ENCODE measurements at regions not wholly inside any gene's neighbourhood (a gene's known extent, or its start where the extent isn't known, plus 50 kb on each side); places are given as distances from the start of the nearest gene placed in this dataset.
A peak's percentile ranks its signal among the peaks of the same experiment; 100 is the strongest.

DNA sequence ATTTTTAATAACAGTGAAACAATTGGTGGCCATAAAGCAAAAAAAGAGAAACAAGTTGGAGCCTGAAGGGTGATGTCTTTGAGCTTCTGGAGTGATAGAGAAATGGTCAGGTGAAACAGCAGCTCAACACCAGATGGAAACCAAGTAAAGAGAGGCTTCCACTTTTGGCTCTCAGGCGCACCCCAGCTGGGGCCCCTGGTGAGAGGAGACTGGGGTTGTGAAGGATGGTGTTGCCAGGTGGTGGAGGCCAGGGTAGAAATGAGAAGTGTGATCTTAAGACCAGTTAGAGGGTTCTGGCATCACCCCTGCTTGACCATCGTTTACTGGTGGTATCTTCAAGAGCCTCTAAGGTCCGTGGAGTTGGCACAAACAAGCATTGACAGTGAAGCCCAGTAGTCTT lies 126.0 kb upstream of the AKIRIN2 start:
- no peak overlapping the region for H3K9ac ChIP-seq (ENCODE audit: low read depth, low read length, poor library complexity)
- no peaks in the 10 kb centered on the region for H3K4me1 ChIP-seq (ENCODE audit: control insufficient read depth in 2 of 2, insufficient read depth in 1 of 2, low read depth in 1 of 2, low read length in 2 of 2)
- no peak overlapping the region for H3K27ac ChIP-seq (replicated peaks; ENCODE audit: low read length)
- H3K18ac ChIP-seq (ENCODE audit: low read length): no peak overlapping the region
- H3K4me2 ChIP-seq (ENCODE audit: insufficient read depth, low read length, poor library complexity, severe bottlenecking): no peak overlapping the region
- H4K91ac ChIP-seq (ENCODE audit: low read depth, low read length, poor library complexity): no peak overlapping the region
- H2BK5ac ChIP-seq (ENCODE audit: low read length): no peak overlapping the region
- H2AK5ac ChIP-seq (ENCODE audit: low read depth, low read length): no peak overlapping the region
- H2BK120ac ChIP-seq (ENCODE audit: low read depth, low read length): no peak overlapping the region
- no peak overlapping the region for H3K23ac ChIP-seq (ENCODE audit: low read depth, low read length, poor library complexity)
- H4K8ac ChIP-seq (ENCODE audit: low read depth, low read length): no peak overlapping the region
- H3K27me3 ChIP-seq (ENCODE audit: control insufficient read depth in 3 of 3, insufficient read depth in 3 of 3, low read depth in 1 of 3, low read length in 3 of 3): no peaks in the 10 kb centered on the region
- no peak for DNase-seq (ENCODE audit: low spot score)
- no peak overlapping the region for H3K14ac ChIP-seq (ENCODE audit: low read length)
- no peak overlapping the region for H3K4me3 ChIP-seq (ENCODE audit: low read length in 2 of 2)
- no peaks in the 10 kb centered on the region for H3K36me3 ChIP-seq (replicated peaks in 1 of 2; ENCODE audit: control insufficient read depth in 2 of 2, insufficient read depth in 2 of 2, low read length in 2 of 2)
- peak overlapping the region; percentile 42 for H3K4ac ChIP-seq (ENCODE audit: low read length)
- no peaks in the 10 kb centered on the region for H3K9me3 ChIP-seq (replicated peaks in 1 of 2; ENCODE audit: control insufficient read depth in 2 of 2, insufficient read depth in 1 of 2, low read depth in 1 of 2, low read length in 2 of 2)
- H2AFZ ChIP-seq (ENCODE audit: low read length): no peak overlapping the region
- no peak overlapping the region for H2BK15ac ChIP-seq (ENCODE audit: low read length)
- WGBS, 2 donors (ENCODE audit: extremely low coverage in 2 of 2, insufficient read length in 2 of 2, insufficient replicate concordance in 1 of 2): no CpG with 5 or more reads among the region's 3 CpGs
- no peaks in the 10 kb centered on the region for H3K79me1 ChIP-seq (ENCODE audit: low read depth, low read length)
- no peak overlapping the region for H2BK12ac ChIP-seq (ENCODE audit: low read length)

DNA sequence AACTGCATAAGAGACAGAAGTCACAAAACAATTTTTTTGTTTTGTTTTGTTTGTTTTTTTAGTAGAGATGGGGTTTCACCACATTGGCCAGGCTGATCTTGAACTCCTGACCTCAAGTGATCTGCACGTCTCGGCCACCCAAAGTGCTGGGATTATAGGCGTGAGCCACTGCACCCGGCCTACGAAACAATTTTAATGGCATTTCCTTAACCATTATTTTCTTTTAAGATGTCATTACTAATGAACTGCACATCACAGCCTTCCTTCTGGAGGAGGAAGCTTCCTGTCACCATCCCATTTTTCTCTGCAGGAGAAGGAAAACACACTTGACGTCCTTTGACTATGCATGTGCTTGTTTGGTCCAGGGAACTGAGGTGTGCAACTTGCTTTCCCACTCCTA lies 125.3 kb upstream of the AKIRIN2 start:
- no peak overlapping the region for H4K91ac ChIP-seq (ENCODE audit: low read depth, low read length, poor library complexity)
- DNase-seq (ENCODE audit: low spot score): no peak
- WGBS, 2 donors (ENCODE audit: extremely low coverage in 2 of 2, insufficient read length in 2 of 2, insufficient replicate concordance in 1 of 2): no CpG with 5 or more reads among the region's 6 CpGs
- no peaks in the 10 kb centered on the region for H3K27me3 ChIP-seq (ENCODE audit: control insufficient read depth in 3 of 3, insufficient read depth in 3 of 3, low read depth in 1 of 3, low read length in 3 of 3)
- no peaks in the 10 kb centered on the region for H3K4me1 ChIP-seq (ENCODE audit: control insufficient read depth in 2 of 2, insufficient read depth in 1 of 2, low read depth in 1 of 2, low read length in 2 of 2)
- H3K9ac ChIP-seq (ENCODE audit: low read depth, low read length, poor library complexity): no peak overlapping the region
- no peak overlapping the region for H4K8ac ChIP-seq (ENCODE audit: low read depth, low read length)
- H3K4me3 ChIP-seq (ENCODE audit: low read length in 2 of 2): no peak overlapping the region
- no peak overlapping the region for H2AFZ ChIP-seq (ENCODE audit: low read length)
- H2BK15ac ChIP-seq (ENCODE audit: low read length): no peak overlapping the region
- H3K9me3 ChIP-seq (replicated peaks in 1 of 2; ENCODE audit: control insufficient read depth in 2 of 2, insufficient read depth in 1 of 2, low read depth in 1 of 2, low read length in 2 of 2): no peaks in the 10 kb centered on the region
- no peaks in the 10 kb centered on the region for H3K79me1 ChIP-seq (ENCODE audit: low read depth, low read length)
- no peak overlapping the region for H2BK12ac ChIP-seq (ENCODE audit: low read length)
- H3K18ac ChIP-seq (ENCODE audit: low read length): no peak overlapping the region
- no peak overlapping the region for H3K4ac ChIP-seq (ENCODE audit: low read length)
- H3K23ac ChIP-seq (ENCODE audit: low read depth, low read length, poor library complexity): no peak overlapping the region
- H3K27ac ChIP-seq (replicated peaks; ENCODE audit: low read length): no peak overlapping the region
- H2BK120ac ChIP-seq (ENCODE audit: low read depth, low read length): no peak overlapping the region
- H2BK5ac ChIP-seq (ENCODE audit: low read length): no peak overlapping the region
- no peak overlapping the region for H3K4me2 ChIP-seq (ENCODE audit: insufficient read depth, low read length, poor library complexity, severe bottlenecking)
- no peaks in the 10 kb centered on the region for H3K36me3 ChIP-seq (replicated peaks in 1 of 2; ENCODE audit: control insufficient read depth in 2 of 2, insufficient read depth in 2 of 2, low read length in 2 of 2)
- H3K14ac ChIP-seq (ENCODE audit: low read length): no peak overlapping the region
- H2AK5ac ChIP-seq (ENCODE audit: low read depth, low read length): no peak overlapping the region

DNA sequence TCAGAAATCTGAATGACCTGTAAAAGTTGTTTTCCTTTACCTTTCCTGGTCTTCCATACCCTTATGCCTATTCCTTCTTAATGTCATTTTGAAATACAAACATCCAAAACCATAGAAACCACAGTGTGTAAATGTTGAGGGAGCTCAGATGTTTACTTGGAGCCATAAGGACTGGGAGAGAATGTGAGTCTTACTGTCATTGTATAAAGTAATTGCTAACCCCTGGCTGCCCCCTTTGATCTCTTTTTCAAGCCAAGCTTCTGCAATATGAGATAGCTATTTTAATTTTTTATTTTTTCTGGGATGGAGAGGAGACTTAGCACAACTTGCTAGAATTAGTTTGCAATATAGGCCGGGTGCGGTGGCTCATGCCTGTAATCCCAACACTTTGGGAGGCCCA lies 124.4 kb upstream of the AKIRIN2 start:
- no peaks in the 10 kb centered on the region for H3K36me3 ChIP-seq (replicated peaks in 1 of 2; ENCODE audit: control insufficient read depth in 2 of 2, insufficient read depth in 2 of 2, low read length in 2 of 2)
- no peaks in the 10 kb centered on the region for H3K79me1 ChIP-seq (ENCODE audit: low read depth, low read length)
- H2BK120ac ChIP-seq (ENCODE audit: low read depth, low read length): no peak overlapping the region
- no CpG with 5 or more reads among the region's 2 CpGs for WGBS, 2 donors (ENCODE audit: extremely low coverage in 2 of 2, insufficient read length in 2 of 2, insufficient replicate concordance in 1 of 2)
- no peak for DNase-seq (ENCODE audit: low spot score)
- H2AFZ ChIP-seq (ENCODE audit: low read length): no peak overlapping the region
- no peak overlapping the region for H2BK5ac ChIP-seq (ENCODE audit: low read length)
- H3K9me3 ChIP-seq (replicated peaks in 1 of 2; ENCODE audit: control insufficient read depth in 2 of 2, insufficient read depth in 1 of 2, low read depth in 1 of 2, low read length in 2 of 2): no peaks in the 10 kb centered on the region
- H3K23ac ChIP-seq (ENCODE audit: low read depth, low read length, poor library complexity): no peak overlapping the region
- H3K14ac ChIP-seq (ENCODE audit: low read length): no peak overlapping the region
- no peak overlapping the region for H2BK15ac ChIP-seq (ENCODE audit: low read length)
- no peaks in the 10 kb centered on the region for H3K4me1 ChIP-seq (ENCODE audit: control insufficient read depth in 2 of 2, insufficient read depth in 1 of 2, low read depth in 1 of 2, low read length in 2 of 2)
- no peak overlapping the region for H3K4me2 ChIP-seq (ENCODE audit: insufficient read depth, low read length, poor library complexity, severe bottlenecking)
- H3K18ac ChIP-seq (ENCODE audit: low read length): no peak overlapping the region
- H4K8ac ChIP-seq (ENCODE audit: low read depth, low read length): no peak overlapping the region
- no peak overlapping the region for H2AK5ac ChIP-seq (ENCODE audit: low read depth, low read length)
- H3K4me3 ChIP-seq (ENCODE audit: low read length in 2 of 2): no peak overlapping the region
- no peak overlapping the region for H3K9ac ChIP-seq (ENCODE audit: low read depth, low read length, poor library complexity)
- H3K27ac ChIP-seq (replicated peaks; ENCODE audit: low read length): no peak overlapping the region
- no peak overlapping the region for H4K91ac ChIP-seq (ENCODE audit: low read depth, low read length, poor library complexity)
- H3K4ac ChIP-seq (ENCODE audit: low read length): no peak overlapping the region
- no peak overlapping the region for H2BK12ac ChIP-seq (ENCODE audit: low read length)
- H3K27me3 ChIP-seq (ENCODE audit: control insufficient read depth in 3 of 3, insufficient read depth in 3 of 3, low read depth in 1 of 3, low read length in 3 of 3): no peaks in the 10 kb centered on the region

DNA sequence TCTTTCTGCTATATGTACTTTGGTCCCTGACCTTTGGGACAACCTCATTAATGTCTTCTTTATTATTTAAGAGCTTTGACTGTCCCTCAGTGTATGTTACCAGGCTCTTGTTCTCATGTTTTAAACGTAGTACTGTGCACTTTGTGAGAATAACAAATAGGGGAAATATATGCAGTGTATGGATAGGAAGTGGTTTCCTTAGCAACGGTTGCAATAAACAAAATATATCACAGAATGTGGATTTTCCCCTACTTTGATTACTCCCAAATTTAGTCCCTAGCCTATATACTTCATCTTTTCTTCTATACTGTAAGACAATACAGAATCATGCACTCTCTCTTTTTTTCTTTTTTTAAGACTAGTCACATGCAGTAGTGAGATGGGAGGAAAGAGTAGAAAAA lies 123.8 kb upstream of the AKIRIN2 start:
- H3K27ac ChIP-seq (replicated peaks; ENCODE audit: low read length): no peak overlapping the region
- no peaks in the 10 kb centered on the region for H3K4me1 ChIP-seq (ENCODE audit: control insufficient read depth in 2 of 2, insufficient read depth in 1 of 2, low read depth in 1 of 2, low read length in 2 of 2)
- H2BK5ac ChIP-seq (ENCODE audit: low read length): no peak overlapping the region
- H3K36me3 ChIP-seq (replicated peaks in 1 of 2; ENCODE audit: control insufficient read depth in 2 of 2, insufficient read depth in 2 of 2, low read length in 2 of 2): no peaks in the 10 kb centered on the region
- H3K4me2 ChIP-seq (ENCODE audit: insufficient read depth, low read length, poor library complexity, severe bottlenecking): no peak overlapping the region
- H3K14ac ChIP-seq (ENCODE audit: low read length): no peak overlapping the region
- H2AFZ ChIP-seq (ENCODE audit: low read length): no peak overlapping the region
- H2BK12ac ChIP-seq (ENCODE audit: low read length): no peak overlapping the region
- H3K4ac ChIP-seq (ENCODE audit: low read length): no peak overlapping the region
- no peaks in the 10 kb centered on the region for H3K9me3 ChIP-seq (replicated peaks in 1 of 2; ENCODE audit: control insufficient read depth in 2 of 2, insufficient read depth in 1 of 2, low read depth in 1 of 2, low read length in 2 of 2)
- no peak overlapping the region for H3K4me3 ChIP-seq (ENCODE audit: low read length in 2 of 2)
- no peak overlapping the region for H2BK120ac ChIP-seq (ENCODE audit: low read depth, low read length)
- no peak overlapping the region for H3K18ac ChIP-seq (ENCODE audit: low read length)
- H3K23ac ChIP-seq (ENCODE audit: low read depth, low read length, poor library complexity): no peak overlapping the region
- H2AK5ac ChIP-seq (ENCODE audit: low read depth, low read length): no peak overlapping the region
- H3K27me3 ChIP-seq (ENCODE audit: control insufficient read depth in 3 of 3, insufficient read depth in 3 of 3, low read depth in 1 of 3, low read length in 3 of 3): no peaks in the 10 kb centered on the region
- H3K9ac ChIP-seq (ENCODE audit: low read depth, low read length, poor library complexity): no peak overlapping the region
- WGBS, 2 donors (ENCODE audit: extremely low coverage in 2 of 2, insufficient read length in 2 of 2, insufficient replicate concordance in 1 of 2): no CpG with 5 or more reads among the region's 2 CpGs
- no peak overlapping the region for H4K91ac ChIP-seq (ENCODE audit: low read depth, low read length, poor library complexity)
- DNase-seq (ENCODE audit: low spot score): no peak
- no peak overlapping the region for H2BK15ac ChIP-seq (ENCODE audit: low read length)
- H4K8ac ChIP-seq (ENCODE audit: low read depth, low read length): no peak overlapping the region
- H3K79me1 ChIP-seq (ENCODE audit: low read depth, low read length): no peaks in the 10 kb centered on the region

All from neuronal stem cell (in vitro differentiated cells).